Caco-2 (cell line): ENCODE measurements at regions not wholly inside any gene's neighbourhood (a gene's known extent, or its start where the extent isn't known, plus 50 kb on each side); places are given as distances from the start of the nearest gene placed in this dataset.
A peak's percentile ranks its signal among the peaks of the same experiment; 100 is the strongest.
"Not testable (repeated sequence)": the region's sequence is repeated elsewhere in the genome, so short reads cannot be mapped to it uniquely, and the experiment has no call there.

ENCODE experiments used
- BruUV-seq: library from RNA; stranded (reverse); fragments of 400-500 nt; replicated peaks from 2 replicates; lab custom pipeline; 2021; lab: Mats Ljungman, UMichigan
- CTCF ChIA-PET: fragments of 300-600 bp; sonication (Branson Sonifier 250); formaldehyde crosslinking; loops from one replicate; lab custom pipeline; 2022; ENCODE audit warnings: antibody characterized with exemption; lab: Charles Lee
- POLR2A ChIA-PET: fragments of 300-600 bp; sonication (Branson Sonifier 250); formaldehyde crosslinking; loops from one replicate; lab custom pipeline; 2022; ENCODE audit warnings: antibody characterized with exemption; lab: Charles Lee
- DNase-seq, 2 experiments: peaks; one replicate each; pipeline versions ENCODE4 v3.0.0 to v3.0.0-alpha.2; 2020 to 2022
- H3K27me3 ChIP-seq: replicated peaks from 2 replicates; pipeline ENCODE4 v1.6.0; 2011; ENCODE audit warnings: low read length; ENCODE audit not compliant: control insufficient read depth, insufficient read depth
- H3K36me3 ChIP-seq: 2 replicates; pipeline ENCODE4 v1.5.1; 2011; ENCODE audit warnings: low read length; ENCODE audit not compliant: control insufficient read depth, insufficient read depth
- H3K4me1 ChIP-seq: fragments of 250-450 bp; sonication (Bioruptor Pico); 2 replicates; pipeline ENCODE4 v1.5.1; 2020; ENCODE audit warnings: mild to moderate bottlenecking
- H3K4me3 ChIP-seq: 2 replicates; pipeline ENCODE4 v1.5.1; 2011; ENCODE audit warnings: low read depth, mild to moderate bottlenecking, control low read depth, low read length
- H3K9me3 ChIP-seq: fragments of 250-450 bp; sonication (Bioruptor Pico); 2 replicates; pipeline ENCODE4 v1.5.1; 2020; ENCODE audit warnings: mild to moderate bottlenecking, moderate library complexity
- H3K27ac Mint-ChIP-seq: one replicate; pipeline ENCODE4 v1.8.0; 2022; ENCODE audit warnings: mixed read lengths; ENCODE audit not compliant: unreplicated experiment
- H3K27me3 Mint-ChIP-seq: one replicate; pipeline ENCODE4 v1.8.0; 2022; ENCODE audit warnings: mixed read lengths; ENCODE audit not compliant: insufficient read depth, unreplicated experiment
- H3K36me3 Mint-ChIP-seq: one replicate; pipeline ENCODE4 v1.8.0; 2022; ENCODE audit warnings: mild to moderate bottlenecking, mixed read lengths; ENCODE audit not compliant: insufficient read depth, unreplicated experiment
- H3K4me1 Mint-ChIP-seq: one replicate; pipeline ENCODE4 v1.8.0; 2022; ENCODE audit warnings: low read depth, mixed read lengths; ENCODE audit not compliant: unreplicated experiment
- H3K4me3 Mint-ChIP-seq: one replicate; pipeline ENCODE4 v1.8.0; 2022; ENCODE audit warnings: mild to moderate bottlenecking, moderate library complexity, mixed read lengths; ENCODE audit not compliant: unreplicated experiment
- H3K9me3 Mint-ChIP-seq: one replicate; pipeline ENCODE4 v1.8.0; 2022; ENCODE audit warnings: mixed read lengths; ENCODE audit not compliant: unreplicated experiment
- intact Hi-C: fragments of 100-400 bp; cut with micrococcal nuclease; formaldehyde crosslinking; loops from one replicate; pipeline ENCODE4 v1.10.0; 2022; ENCODE audit not compliant: unreplicated experiment
- TF ChIP-seq, protein P1 (sequence below), 2 experiments: fragments of 200-600 bp in 1 of 2; IDR thresholded peaks; 1 replicate in 1 of 2; 2 replicates in 1 of 2; pipeline versions ENCODE4 v1.5.1 to v1.8.0; 2011 to 2022; ENCODE audit warnings: antibody characterized with exemption in 1 of 2, control low read depth in 1 of 2, inconsistent platforms in 1 of 2, low read depth in 1 of 2, low read length in 1 of 2, mild to moderate bottlenecking in 1 of 2, moderate library complexity in 1 of 2; ENCODE audit not compliant: insufficient read depth in 1 of 2, severe bottlenecking in 1 of 2, unreplicated experiment in 1 of 2

DNA sequence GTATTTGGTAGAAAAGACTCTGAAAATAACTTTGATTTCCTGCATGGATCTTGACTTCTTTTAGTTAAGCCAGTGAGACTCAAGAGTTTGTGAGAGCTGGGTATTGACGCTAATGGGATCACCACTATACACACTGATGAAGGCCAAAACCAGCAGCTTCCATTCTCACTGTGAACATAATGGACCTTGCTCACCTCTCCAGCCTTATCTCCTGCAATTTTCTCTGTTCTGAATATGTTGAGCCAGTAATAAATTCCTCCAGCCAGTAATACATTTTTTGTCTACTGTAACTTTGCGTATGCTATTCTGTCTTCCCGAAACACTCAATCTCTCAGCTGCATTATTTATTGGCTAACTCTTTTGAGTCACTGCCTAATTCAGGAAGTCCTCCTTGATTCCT lies 111.6 kb upstream of the PPP2R5A start:
- H3K4me1 Mint-ChIP-seq = peaks cover 8% of the 10 kb centered on the region
- no peaks in the 10 kb centered on the region for H3K9me3 Mint-ChIP-seq
- ChIA-PET POLR2A (no interaction called here), CTCF (no interaction called here)
- no peaks in the 10 kb centered on the region for H3K27me3 Mint-ChIP-seq
- no TSS peak for BruUV-seq
- H3K27me3 ChIP-seq = no peaks in the 10 kb centered on the region
- TF ChIP-seq, protein P1, sequence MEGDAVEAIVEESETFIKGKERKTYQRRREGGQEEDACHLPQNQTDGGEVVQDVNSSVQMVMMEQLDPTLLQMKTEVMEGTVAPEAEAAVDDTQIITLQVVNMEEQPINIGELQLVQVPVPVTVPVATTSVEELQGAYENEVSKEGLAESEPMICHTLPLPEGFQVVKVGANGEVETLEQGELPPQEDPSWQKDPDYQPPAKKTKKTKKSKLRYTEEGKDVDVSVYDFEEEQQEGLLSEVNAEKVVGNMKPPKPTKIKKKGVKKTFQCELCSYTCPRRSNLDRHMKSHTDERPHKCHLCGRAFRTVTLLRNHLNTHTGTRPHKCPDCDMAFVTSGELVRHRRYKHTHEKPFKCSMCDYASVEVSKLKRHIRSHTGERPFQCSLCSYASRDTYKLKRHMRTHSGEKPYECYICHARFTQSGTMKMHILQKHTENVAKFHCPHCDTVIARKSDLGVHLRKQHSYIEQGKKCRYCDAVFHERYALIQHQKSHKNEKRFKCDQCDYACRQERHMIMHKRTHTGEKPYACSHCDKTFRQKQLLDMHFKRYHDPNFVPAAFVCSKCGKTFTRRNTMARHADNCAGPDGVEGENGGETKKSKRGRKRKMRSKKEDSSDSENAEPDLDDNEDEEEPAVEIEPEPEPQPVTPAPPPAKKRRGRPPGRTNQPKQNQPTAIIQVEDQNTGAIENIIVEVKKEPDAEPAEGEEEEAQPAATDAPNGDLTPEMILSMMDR (IDR thresholded peaks at IDR 0.05; ENCODE audit: insufficient read depth in 1 of 2, low read depth in 1 of 2, low read length in 1 of 2, severe bottlenecking in 1 of 2, unreplicated experiment in 1 of 2) = no peak
- intact Hi-C loops = no loop called here
- H3K4me1 ChIP-seq = peaks cover 10% of the 10 kb centered on the region
- no peaks in the 10 kb centered on the region for H3K36me3 Mint-ChIP-seq
- DNase-seq = no peak
- peak overlapping the region; percentile 14 for H3K27ac Mint-ChIP-seq
- H3K9me3 ChIP-seq = no peaks in the 10 kb centered on the region
- H3K4me3 ChIP-seq = no peak overlapping the region
- no peaks in the 10 kb centered on the region for H3K36me3 ChIP-seq
- no peak overlapping the region for H3K4me3 Mint-ChIP-seq

DNA sequence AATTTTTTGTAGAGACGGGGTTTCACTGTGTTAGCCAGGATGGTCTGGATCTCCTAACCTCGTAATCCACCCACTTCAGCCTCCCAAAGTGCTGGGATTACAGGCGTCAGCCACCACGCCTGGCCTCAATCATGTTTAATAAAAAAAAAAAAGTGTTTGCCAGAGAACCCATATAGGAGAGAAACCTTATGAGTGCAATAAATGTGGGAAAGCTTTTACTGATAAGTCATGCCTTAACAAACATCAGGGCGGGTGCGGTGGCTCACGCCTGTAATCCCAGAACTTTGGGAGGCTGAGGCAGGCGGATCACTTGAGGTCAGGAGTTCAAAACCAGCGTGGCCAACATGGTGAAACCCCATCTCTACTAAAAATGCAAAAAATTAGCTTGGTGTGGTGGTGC lies 110.9 kb upstream of the PPP2R5A start:
- CTCF ChIA-PET, BruUV-seq: not testable (repeated sequence)

DNA sequence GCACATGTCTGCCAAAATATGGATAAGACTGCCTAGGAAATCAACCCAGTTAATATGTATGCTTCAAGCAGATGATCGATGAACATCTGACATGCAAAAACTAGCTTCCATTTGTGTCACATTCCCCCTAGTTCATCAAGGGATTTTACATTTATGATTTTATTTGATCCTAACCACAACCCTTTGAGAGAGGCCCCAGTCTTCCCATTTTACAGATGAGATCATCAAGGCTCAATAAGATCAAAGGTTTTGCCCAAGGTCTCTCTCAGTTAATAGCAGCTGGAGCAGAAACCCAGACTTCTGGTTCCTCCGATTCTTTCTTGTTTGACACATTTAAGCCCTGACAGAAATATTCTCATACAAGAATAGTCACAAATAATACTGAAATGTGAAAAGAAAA lies 107.7 kb upstream of the PPP2R5A start:
- TF ChIP-seq, protein P1 (IDR thresholded peaks at IDR 0.05; ENCODE audit: insufficient read depth in 1 of 2, low read depth in 1 of 2, low read length in 1 of 2, severe bottlenecking in 1 of 2, unreplicated experiment in 1 of 2) = no peak
- H3K36me3 ChIP-seq = no peaks in the 10 kb centered on the region
- H3K4me3 Mint-ChIP-seq = no peak overlapping the region
- peaks cover 8% of the 10 kb centered on the region for H3K4me1 Mint-ChIP-seq
- H3K4me3 ChIP-seq = no peak overlapping the region
- no peaks in the 10 kb centered on the region for H3K9me3 ChIP-seq
- intact Hi-C loops = no loop called here
- ChIA-PET POLR2A (no interaction called here), CTCF (no interaction called here)
- no peaks in the 10 kb centered on the region for H3K27me3 ChIP-seq
- no TSS peak for BruUV-seq
- H3K4me1 ChIP-seq = peaks cover 10% of the 10 kb centered on the region
- H3K27ac Mint-ChIP-seq = no peak overlapping the region
- H3K9me3 Mint-ChIP-seq = no peaks in the 10 kb centered on the region
- no peaks in the 10 kb centered on the region for H3K36me3 Mint-ChIP-seq
- no peak for DNase-seq
- no peaks in the 10 kb centered on the region for H3K27me3 Mint-ChIP-seq

More for the DNA sequence above, 110.9 kb upstream of the PPP2R5A start:
- intact Hi-C loops, H3K27me3 ChIP-seq, H3K9me3 Mint-ChIP-seq, H3K4me1 Mint-ChIP-seq, H3K36me3 ChIP-seq, H3K36me3 Mint-ChIP-seq, H3K4me1 ChIP-seq, H3K9me3 ChIP-seq, H3K4me3 Mint-ChIP-seq, POLR2A ChIA-PET, H3K27me3 Mint-ChIP-seq, H3K4me3 ChIP-seq, DNase-seq: not testable (repeated sequence)
- peak overlapping the region; percentile 14 for H3K27ac Mint-ChIP-seq

DNA sequence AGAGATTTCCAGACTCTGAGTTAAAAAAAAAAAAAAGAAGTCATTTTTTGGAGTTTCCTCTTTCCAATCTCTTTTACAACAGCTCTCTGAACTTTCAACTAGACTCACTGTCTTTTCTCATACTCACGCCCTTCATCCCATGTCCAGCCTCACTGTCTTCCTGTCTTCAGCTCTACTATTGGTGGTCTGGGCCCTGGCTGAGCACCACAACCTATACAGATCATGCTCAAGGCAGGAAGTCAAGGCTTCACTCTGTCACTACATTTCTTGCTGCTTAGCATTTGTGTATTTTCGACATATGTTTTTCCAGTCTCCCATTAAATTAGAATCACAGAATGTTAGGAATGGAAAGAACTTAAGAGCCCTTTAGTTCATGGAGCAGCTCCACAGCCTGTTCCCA lies 106.4 kb upstream of the PPP2R5A start:
- intact Hi-C loops = no loop called here

More for the DNA sequence above, 106.4 kb upstream of the PPP2R5A start:
- Histone ChIP-seq H3K27me3 (no peaks in the 10 kb centered on the region), H3K4me1 (peaks cover 2% of the 10 kb centered on the region; the same call in 1 of the 2 replicates), H3K4me3 (no peak overlapping the region), H3K36me3 (no peaks in the 10 kb centered on the region), H3K9me3 (no peaks in the 10 kb centered on the region)
- H3K27ac Mint-ChIP-seq = no peak overlapping the region
- peaks cover 3% of the 10 kb centered on the region for H3K4me1 Mint-ChIP-seq
- CTCF ChIA-PET = no interaction called here
- no peak overlapping the region for H3K4me3 Mint-ChIP-seq
- no peaks in the 10 kb centered on the region for H3K27me3 Mint-ChIP-seq
- TF ChIP-seq, protein P1 (IDR thresholded peaks at IDR 0.05; ENCODE audit: insufficient read depth in 1 of 2, low read depth in 1 of 2, low read length in 1 of 2, severe bottlenecking in 1 of 2, unreplicated experiment in 1 of 2) = no peak
- no TSS peak for BruUV-seq
- POLR2A ChIA-PET = no interaction called here
- DNase-seq = no peak
- H3K9me3 Mint-ChIP-seq = no peaks in the 10 kb centered on the region
- no peaks in the 10 kb centered on the region for H3K36me3 Mint-ChIP-seq
